IMR-90 (cell line): ENCODE measurements at regions not wholly inside any gene's neighbourhood (a gene's known extent, or its start where the extent isn't known, plus 50 kb on each side); places are given as distances from the start of the nearest gene placed in this dataset.

Source experiments
- CTCF ChIP-seq: conservative IDR thresholded peaks from 2 replicates; pipeline ENCODE4 v1.5.1; 2012; ENCODE audit warnings: mild to moderate bottlenecking, low read depth, low read length, improper control_type of control experiment
- RAD21 ChIP-seq: IDR thresholded peaks from 2 replicates; pipeline ENCODE4 v1.6.1; 2012; ENCODE audit warnings: low read length, improper control_type of control experiment
- RFX5 ChIP-seq: IDR thresholded peaks from 2 replicates; pipeline ENCODE4 v1.8.0; 2012; ENCODE audit warnings: low read depth, mild to moderate bottlenecking, low read length, moderate library complexity

DNA sequence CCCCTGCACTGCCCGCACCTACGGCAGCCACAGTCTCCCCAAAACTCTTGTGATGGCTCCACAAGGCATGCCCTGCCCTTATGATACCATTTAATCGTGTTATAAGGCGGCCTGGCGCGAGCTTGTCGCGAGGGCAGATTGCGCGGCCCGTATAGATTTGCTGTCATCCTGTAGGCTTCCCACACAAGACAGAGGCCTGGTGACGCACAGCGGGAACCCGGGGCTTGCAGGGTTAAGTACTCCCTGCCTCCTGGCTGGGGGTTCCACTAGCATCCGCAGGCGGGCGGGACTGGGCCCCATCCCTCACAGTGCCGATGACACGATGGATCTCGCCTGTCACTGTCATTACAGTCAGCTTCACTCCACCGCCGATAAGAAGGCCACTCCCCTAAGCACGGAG lies 364.9 kb upstream of the IRX2 start:
- TF ChIP-seq RAD21 = no peak
- TF ChIP-seq CTCF = no peak
- TF ChIP-seq RFX5 = no peak
